KG1 (cell line): ENCODE measurements at regions not wholly inside any gene's neighbourhood (a gene's known extent, or its start where the extent isn't known, plus 50 kb on each side); places are given as distances from the start of the nearest gene placed in this dataset.

ENCODE experiments used
- DNase-seq: peaks from one replicate; lab custom pipeline; 2025; lab: John Stamatoyannopoulos, UW

GRCh38 chr4:20403290-20403689, 151.6 kb downstream of the SLIT2 start:
- no peak for DNase-seq

- no peak for DNase-seq
Measured at GRCh38 chr4:20403846-20404245, 152.1 kb downstream of the SLIT2 start.

GRCh38 chr4:20408611-20409010, 156.9 kb downstream of the SLIT2 start:
- DNase-seq: no peak

- no peak for DNase-seq
Measured at GRCh38 chr4:20412072-20412471, 160.4 kb downstream of the SLIT2 start.

GRCh38 chr4:20416800-20417199, 165.1 kb downstream of the SLIT2 start:
- no peak for DNase-seq

GRCh38 chr4:20418861-20419451, 167.3 kb downstream of the SLIT2 start:
- peak; percentile 39 for DNase-seq

GRCh38 chr4:20420916-20421602, 169.4 kb downstream of the SLIT2 start:
- no peak for DNase-seq

- DNase-seq: no peak
Measured at GRCh38 chr4:20421603-20421985, 169.9 kb downstream of the SLIT2 start.

GRCh38 chr4:20422398-20422797, 170.7 kb downstream of the SLIT2 start:
- peak; percentile 8 for DNase-seq

GRCh38 chr4:20423420-20423819, 171.7 kb downstream of the SLIT2 start:
- DNase-seq: no peak

- no peak for DNase-seq
Measured at GRCh38 chr4:20426028-20426427, 174.3 kb downstream of the SLIT2 start.

- DNase-seq: no peak
Measured at GRCh38 chr4:20428436-20429160, 176.9 kb downstream of the SLIT2 start.

- no peak for DNase-seq
Measured at GRCh38 chr4:20430259-20430941, 178.7 kb downstream of the SLIT2 start.

GRCh38 chr4:20431543-20431951, 179.8 kb downstream of the SLIT2 start:
- no peak for DNase-seq

- no peak for DNase-seq
Measured at GRCh38 chr4:20432088-20432487, 180.4 kb downstream of the SLIT2 start.

- no peak for DNase-seq
Measured at GRCh38 chr4:20433097-20433705, 181.5 kb downstream of the SLIT2 start.

- no peak for DNase-seq
Measured at GRCh38 chr4:20440170-20440569, 188.5 kb downstream of the SLIT2 start.

GRCh38 chr4:20443015-20443805, 191.5 kb downstream of the SLIT2 start:
- DNase-seq: no peak

GRCh38 chr4:20444599-20445337, 193.1 kb downstream of the SLIT2 start:
- DNase-seq: no peak

GRCh38 chr4:20445933-20446723, 194.4 kb downstream of the SLIT2 start:
- DNase-seq: no peak
